ENCODE measurements at regions not wholly inside any gene's neighbourhood (a gene's known extent, or its start where the extent isn't known, plus 50 kb on each side); places are given as distances from the start of the nearest gene placed in this dataset.

- no peak for TF ChIP-seq POLR2A (IDR thresholded peaks at IDR 0.05)
- no peak for TF ChIP-seq CTCF (IDR thresholded peaks at IDR 0.05)
These were observed 193.4 kb upstream of the PRSS58 start for GRCh38 chr7:142451296-142451695.

Data from vagina (tissue), 2 donors.